HG03565 (cell line): ENCODE measurements at regions not wholly inside any gene's neighbourhood (a gene's known extent, or its start where the extent isn't known, plus 50 kb on each side); places are given as distances from the start of the nearest gene placed in this dataset.
"Not testable (repeated sequence)": the region's sequence is repeated elsewhere in the genome, so short reads cannot be mapped to it uniquely, and the experiment has no call there.

ENCODE experiments used
- ATAC-seq: cut with Tn5 transposase; IDR thresholded peaks from one replicate; pipeline ENCODE4 v1.9.1; 2021; ENCODE audit warnings: mild to moderate bottlenecking, moderate library complexity; ENCODE audit not compliant: unreplicated experiment

GRCh38 chr2:13652531-13653313, 936.0 kb downstream of the TRIB2 start:
- ATAC-seq: no peak

GRCh38 chr2:13654416-13654815, 937.7 kb downstream of the TRIB2 start:
- ATAC-seq: no peak

- ATAC-seq: no peak
Measured at GRCh38 chr2:13660231-13660630, 943.5 kb downstream of the TRIB2 start.

GRCh38 chr2:13662055-13662454, 945.3 kb downstream of the TRIB2 start:
- ATAC-seq: no peak

- peak; percentile 63 for ATAC-seq
Measured at GRCh38 chr2:13666582-13667414, 950.1 kb downstream of the TRIB2 start.

- no peak for ATAC-seq
Measured at GRCh38 chr2:13667415-13667757, 950.6 kb downstream of the TRIB2 start.

- no peak for ATAC-seq
Measured at GRCh38 chr2:13669607-13670006, 952.9 kb downstream of the TRIB2 start.

- not testable (repeated sequence) for ATAC-seq
Measured at GRCh38 chr2:13673821-13674220, 957.1 kb downstream of the TRIB2 start.

GRCh38 chr2:13676269-13676668, 956.2 kb upstream of the LRATD1 start:
- peak; percentile 67 for ATAC-seq

- ATAC-seq: no peak
Measured at GRCh38 chr2:13681936-13682335, 950.6 kb upstream of the LRATD1 start.

GRCh38 chr2:13682540-13683272, 949.8 kb upstream of the LRATD1 start:
- ATAC-seq: no peak

GRCh38 chr2:13686262-13686661, 946.3 kb upstream of the LRATD1 start:
- no peak for ATAC-seq

- ATAC-seq: no peak
Measured at GRCh38 chr2:13694673-13695072, 937.8 kb upstream of the LRATD1 start.

GRCh38 chr2:13696601-13697000, 935.9 kb upstream of the LRATD1 start:
- ATAC-seq: no peak

GRCh38 chr2:13698847-13699246, 933.7 kb upstream of the LRATD1 start:
- ATAC-seq: no peak

GRCh38 chr2:13699939-13700338, 932.6 kb upstream of the LRATD1 start:
- ATAC-seq: not testable (repeated sequence)

- no peak for ATAC-seq
Measured at GRCh38 chr2:13711154-13711553, 921.4 kb upstream of the LRATD1 start.

- no peak for ATAC-seq
Measured at GRCh38 chr2:13714466-13714865, 918.1 kb upstream of the LRATD1 start.

GRCh38 chr2:13725945-13726344, 906.6 kb upstream of the LRATD1 start:
- no peak for ATAC-seq

- no peak for ATAC-seq
Measured at GRCh38 chr2:13745330-13745729, 887.2 kb upstream of the LRATD1 start.

- ATAC-seq: no peak
Measured at GRCh38 chr2:13751955-13752354, 880.6 kb upstream of the LRATD1 start.

- no peak for ATAC-seq
Measured at GRCh38 chr2:13758412-13758811, 874.1 kb upstream of the LRATD1 start.
